PC-3 (cell line): ENCODE measurements at regions not wholly inside any gene's neighbourhood (a gene's known extent, or its start where the extent isn't known, plus 50 kb on each side); places are given as distances from the start of the nearest gene placed in this dataset.
"Not testable (repeated sequence)": the region's sequence is repeated elsewhere in the genome, so short reads cannot be mapped to it uniquely, and the experiment has no call there.

ENCODE experiments used
- ATAC-seq: fragments of 200-7000 bp; cut with Tn5 transposase; 2 replicates; pipeline ENCODE4 v1.9.1; 2020; ENCODE audit warnings: mild to moderate bottlenecking, moderate library complexity
- BruUV-seq: library from RNA; stranded (reverse); fragments of 400-500 nt; replicated peaks from 2 replicates; lab custom pipeline; 2021; lab: Mats Ljungman, UMichigan
- CTCF ChIA-PET: fragments of 300-600 bp; sonication (Branson Sonifier 250); formaldehyde crosslinking; loops from one replicate; lab custom pipeline; 2022; ENCODE audit warnings: antibody characterized with exemption; lab: Charles Lee
- POLR2A ChIA-PET: fragments of 300-600 bp; sonication (Branson Sonifier 250); formaldehyde crosslinking; loops from one replicate; lab custom pipeline; 2022; ENCODE audit warnings: antibody characterized with exemption; ENCODE audit not compliant: unreplicated experiment; lab: Charles Lee
- DNase-seq: peaks from one replicate; pipeline ENCODE4 v3.0.0-alpha.2; 2015
- H2AFZ ChIP-seq: fragments of 300-600 bp; sonication (generic); 2 replicates; pipeline ENCODE4 v1.6.0; 2016; ENCODE audit warnings: antibody characterized with exemption, low read length
- H3F3A ChIP-seq: fragments of 300-600 bp; sonication (generic); one replicate; pipeline ENCODE4 v1.6.0; 2017; ENCODE audit warnings: antibody characterized with exemption, low read length, control low read depth, mild to moderate bottlenecking; ENCODE audit not compliant: unreplicated experiment
- H3K27ac ChIP-seq: fragments of 300-600 bp; sonication (generic); 2 replicates; pipeline ENCODE4 v1.5.1; 2016; ENCODE audit warnings: mild to moderate bottlenecking, low read length
- H3K27me3 ChIP-seq: fragments of 300-600 bp; sonication (generic); 2 replicates; pipeline ENCODE4 v1.6.1; 2016; ENCODE audit warnings: low read length, mixed read lengths
- H3K36me3 ChIP-seq: fragments of 300-600 bp; sonication (generic); 2 replicates; pipeline ENCODE4 v1.6.1; 2016; ENCODE audit warnings: low read depth, mixed run types, low read length, mixed read lengths
- H3K4me1 ChIP-seq: fragments of 300-600 bp; sonication (generic); 2 replicates; pipeline ENCODE4 v1.5.1; 2016; ENCODE audit warnings: low read length; ENCODE audit not compliant: insufficient read depth
- H3K4me2 ChIP-seq: fragments of 300-600 bp; sonication (generic); 2 replicates; pipeline ENCODE4 v1.6.0; 2016; ENCODE audit warnings: low read length
- H3K4me3 ChIP-seq: fragments of 300-600 bp; sonication (generic); 2 replicates; pipeline ENCODE4 v1.5.1; 2016; ENCODE audit warnings: mild to moderate bottlenecking, low read length, mixed read lengths
- H3K79me2 ChIP-seq: fragments of 300-600 bp; sonication (generic); 2 replicates; pipeline ENCODE4 v1.6.1; 2017; ENCODE audit warnings: low read length, mixed read lengths
- H3K9ac ChIP-seq: fragments of 300-600 bp; sonication (generic); 2 replicates; pipeline ENCODE4 v1.6.0; 2016; ENCODE audit warnings: mild to moderate bottlenecking, low read length
- H3K9me2 ChIP-seq: fragments of 300-600 bp; sonication (generic); replicated peaks from 2 replicates; pipeline ENCODE4 v1.6.1; 2016; ENCODE audit warnings: mixed run types, low read length, mixed read lengths
- H3K9me3 ChIP-seq: fragments of 300-600 bp; sonication (generic); 2 replicates; pipeline ENCODE4 v1.6.1; 2016; ENCODE audit warnings: low read length, mixed read lengths
- H4K20me1 ChIP-seq: fragments of 300-600 bp; sonication (generic); 2 replicates; pipeline ENCODE4 v1.6.1; 2016; ENCODE audit warnings: low read length, mixed read lengths
- CTCF ChIP-seq: fragments of 300-600 bp; sonication (generic); conservative IDR thresholded peaks from 2 replicates; pipeline ENCODE4 v1.5.1; 2017; ENCODE audit warnings: antibody characterized with exemption, low read depth, mild to moderate bottlenecking, low read length
- EZH2 ChIP-seq: fragments of 300-600 bp; sonication (generic); IDR thresholded peaks from one replicate; pipeline ENCODE4 v1.6.1; 2017; ENCODE audit warnings: antibody characterized with exemption, mild to moderate bottlenecking, low read length; ENCODE audit not compliant: unreplicated experiment
- EZH2phosphoT487 ChIP-seq: fragments of 300-600 bp; sonication (generic); IDR thresholded peaks from 2 replicates; pipeline ENCODE4 v1.6.1; 2018; ENCODE audit warnings: mild to moderate bottlenecking, antibody characterized with exemption, low read length, borderline replicate concordance
- intact Hi-C: fragments of 100-400 bp; cut with micrococcal nuclease; formaldehyde crosslinking; loops from 2 replicates; pipeline ENCODE4 v1.9.0; 2023

- POLR2A ChIA-PET, result no interaction called here
- intact Hi-C loops, result no loop called here
Measured at GRCh38 chr15:93348711-93349545, 259.9 kb upstream of the RGMA start.

GRCh38 chr15:93347986-93348385, 259.0 kb upstream of the RGMA start:
- Histone ChIP-seq H3K27me3 (peaks cover 56% of the 10 kb centered on the region), H3K9me2 (no peaks in the 10 kb centered on the region), H3K9ac (no peak overlapping the region), H3K36me3 (no peaks in the 10 kb centered on the region), H4K20me1 (no peaks in the 10 kb centered on the region), H3K4me1 (no peaks in the 10 kb centered on the region), H3K4me3 (no peak overlapping the region), H3K4me2 (no peak overlapping the region), H3K79me2 (no peaks in the 10 kb centered on the region), H3F3A (no peaks in the 10 kb centered on the region), H3K27ac (no peak overlapping the region), H3K9me3 (no peaks in the 10 kb centered on the region), H2AFZ (no peak overlapping the region)
- DNase-seq (no peak), ATAC-seq (no peak)
- no peak for TF ChIP-seq EZH2
- TF ChIP-seq EZH2phosphoT487, result no peak
- no peak for TF ChIP-seq CTCF
- BruUV-seq, result no TSS peak
- ChIA-PET POLR2A (no interaction called here), CTCF (no interaction called here)
- intact Hi-C loops, result no loop called here

More at GRCh38 chr15:93348711-93349545, 259.9 kb upstream of the RGMA start:
- Histone ChIP-seq H3K9me3 (no peaks in the 10 kb centered on the region), H3K27me3 (peaks cover 55% of the 10 kb centered on the region), H3K4me1 (no peaks in the 10 kb centered on the region), H3K36me3 (no peaks in the 10 kb centered on the region), H3K79me2 (no peaks in the 10 kb centered on the region), H3F3A (no peaks in the 10 kb centered on the region), H3K4me3 (no peak overlapping the region), H3K4me2 (no peak overlapping the region), H3K9me2 (no peaks in the 10 kb centered on the region), H3K27ac (no peak overlapping the region), H2AFZ (no peak overlapping the region), H3K9ac (no peak overlapping the region), H4K20me1 (no peaks in the 10 kb centered on the region)
- TF ChIP-seq EZH2phosphoT487, result no peak
- TF ChIP-seq EZH2, result no peak
- TF ChIP-seq CTCF, result no peak
- DNase-seq (no peak), ATAC-seq (no peak)
- CTCF ChIA-PET, result no interaction called here
- no TSS peak for BruUV-seq

GRCh38 chr15:93345981-93346380, 257.0 kb upstream of the RGMA start:
- H3K4me2 ChIP-seq, result no peak overlapping the region
- TF ChIP-seq EZH2phosphoT487 (no peak), CTCF (no peak)
- no peaks in the 10 kb centered on the region for H4K20me1 ChIP-seq
- H3K36me3 ChIP-seq, result no peaks in the 10 kb centered on the region
- CTCF ChIA-PET, result no interaction called here
- ATAC-seq (no peak), DNase-seq (no peak)
- no peak overlapping the region for H3K27ac ChIP-seq
- no peaks in the 10 kb centered on the region for H3K79me2 ChIP-seq
- no peaks in the 10 kb centered on the region for H3F3A ChIP-seq
- H3K9me2 ChIP-seq, result no peaks in the 10 kb centered on the region
- H3K9me3 ChIP-seq, result no peaks in the 10 kb centered on the region
- POLR2A ChIA-PET, result no interaction called here
- H3K4me1 ChIP-seq, result no peaks in the 10 kb centered on the region
- no peak overlapping the region for H3K9ac ChIP-seq
- intact Hi-C loops, result no loop called here
- H2AFZ ChIP-seq, result no peak overlapping the region
- H3K27me3 ChIP-seq, result peaks cover 41% of the 10 kb centered on the region
- no TSS peak for BruUV-seq
- no peak overlapping the region for H3K4me3 ChIP-seq

- DNase-seq, H3K4me2 ChIP-seq, H3K4me3 ChIP-seq, intact Hi-C loops, BruUV-seq, H3K4me1 ChIP-seq, H3K79me2 ChIP-seq, H3K9me3 ChIP-seq, H2AFZ ChIP-seq, H3F3A ChIP-seq, POLR2A ChIA-PET, H3K9me2 ChIP-seq, ATAC-seq, H3K36me3 ChIP-seq, H3K27ac ChIP-seq, H3K9ac ChIP-seq, H4K20me1 ChIP-seq, CTCF ChIA-PET: not testable (repeated sequence)
- peaks cover 44% of the 10 kb centered on the region for H3K27me3 ChIP-seq
Measured at GRCh38 chr15:93343402-93343801, 254.4 kb upstream of the RGMA start.
